Gastroesophageal sphincter (tissue), 4 donors: ENCODE measurements at regions not wholly inside any gene's neighbourhood (a gene's known extent, or its start where the extent isn't known, plus 50 kb on each side); places are given as distances from the start of the nearest gene placed in this dataset.

Experiments
- ATAC-seq: fragments of 150-250 bp; one replicate; pipeline ENCODE4 v1.9.1; 2016; ENCODE audit warnings: mild to moderate bottlenecking, moderate library complexity
- H3K27ac ChIP-seq, 4 donors: fragments of 200-600 bp; sonication (generic) in 3 of 4; 1 replicate in 3 of 4; 2 replicates in 1 of 4; pipeline ENCODE4 v1.5.1; 2016 to 2019
- H3K27me3 ChIP-seq: fragments of 200-600 bp; sonication (generic); one replicate; pipeline ENCODE4 v1.5.1; 2019
- H3K36me3 ChIP-seq, 2 donors: fragments of 200-600 bp; sonication (generic); one replicate each; pipeline ENCODE4 v1.5.1; 2019; ENCODE audit warnings: control low read depth in 1 of 2
- H3K4me1 ChIP-seq, 3 donors: fragments of 200-600 bp; sonication (generic); 1 replicate in 2 of 3; 2 replicates in 1 of 3; pipeline ENCODE4 v1.5.1; 2016 to 2019; ENCODE audit warnings: control low read depth in 2 of 3
- H3K4me3 ChIP-seq, 2 donors: fragments of 200-600 bp; sonication (generic); one replicate each; pipeline ENCODE4 v1.5.1; 2019; ENCODE audit warnings: mild to moderate bottlenecking in 1 of 2, moderate library complexity in 1 of 2
- H3K9me3 ChIP-seq, 3 donors: fragments of 200-600 bp; sonication (generic); one replicate each; pipeline ENCODE4 v1.5.1; 2017 to 2019; ENCODE audit warnings: control low read depth in 2 of 3
- EP300 ChIP-seq: sonication (generic); formaldehyde crosslinking; IDR thresholded peaks from one replicate; pipeline ENCODE4 v1.6.1; 2017; ENCODE audit warnings: antibody characterized with exemption, mild to moderate bottlenecking
- POLR2A ChIP-seq, 2 donors: fragments of 450-650 bp; IDR thresholded peaks; one replicate each; pipeline ENCODE4 v1.6.1; 2017; ENCODE audit warnings: antibody characterized with exemption in 2 of 2, mild to moderate bottlenecking in 2 of 2, moderate library complexity in 1 of 2
- POLR2AphosphoS5 ChIP-seq: sonication (generic); formaldehyde crosslinking; IDR thresholded peaks from one replicate; pipeline ENCODE4 v1.6.1; 2017; ENCODE audit warnings: antibody characterized with exemption
- WGBS, 2 donors: methylation state at CpG; one replicate each; pipeline ENCODE4 v1.1.5; 2018; ENCODE audit warnings: low coverage in 1 of 2; 5-methylcytosine and 5-hydroxymethylcytosine counted together
- TF ChIP-seq, protein P1 (sequence below), 4 experiments: fragments of 200-600 bp in 2 of 4; fragments of 450-650 bp in 2 of 4; sonication (generic) in 1 of 4; IDR thresholded peaks; one replicate each; pipeline ENCODE4 v1.5.1; 2017 to 2019; ENCODE audit warnings: antibody characterized with exemption in 4 of 4, mild to moderate bottlenecking in 2 of 4, moderate library complexity in 2 of 4

GRCh38 chr7:428927-429827 is 90.5 kb downstream of the PDGFA start:
- WGBS, 2 donors: 80 to 100% methylated on average over 2 to 3 of the region's 48 CpGs
- TF ChIP-seq POLR2AphosphoS5: no peak
- TF ChIP-seq, protein P1, sequence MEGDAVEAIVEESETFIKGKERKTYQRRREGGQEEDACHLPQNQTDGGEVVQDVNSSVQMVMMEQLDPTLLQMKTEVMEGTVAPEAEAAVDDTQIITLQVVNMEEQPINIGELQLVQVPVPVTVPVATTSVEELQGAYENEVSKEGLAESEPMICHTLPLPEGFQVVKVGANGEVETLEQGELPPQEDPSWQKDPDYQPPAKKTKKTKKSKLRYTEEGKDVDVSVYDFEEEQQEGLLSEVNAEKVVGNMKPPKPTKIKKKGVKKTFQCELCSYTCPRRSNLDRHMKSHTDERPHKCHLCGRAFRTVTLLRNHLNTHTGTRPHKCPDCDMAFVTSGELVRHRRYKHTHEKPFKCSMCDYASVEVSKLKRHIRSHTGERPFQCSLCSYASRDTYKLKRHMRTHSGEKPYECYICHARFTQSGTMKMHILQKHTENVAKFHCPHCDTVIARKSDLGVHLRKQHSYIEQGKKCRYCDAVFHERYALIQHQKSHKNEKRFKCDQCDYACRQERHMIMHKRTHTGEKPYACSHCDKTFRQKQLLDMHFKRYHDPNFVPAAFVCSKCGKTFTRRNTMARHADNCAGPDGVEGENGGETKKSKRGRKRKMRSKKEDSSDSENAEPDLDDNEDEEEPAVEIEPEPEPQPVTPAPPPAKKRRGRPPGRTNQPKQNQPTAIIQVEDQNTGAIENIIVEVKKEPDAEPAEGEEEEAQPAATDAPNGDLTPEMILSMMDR (IDR thresholded peaks at IDR 0.05): no peak
- TF ChIP-seq EP300: no peak
- TF ChIP-seq POLR2A (IDR thresholded peaks at IDR 0.05): no peak
- Histone ChIP-seq H3K4me3 (no peak overlapping the region), H3K27me3 (no peaks in the 10 kb centered on the region), H3K36me3 (no peaks in the 10 kb centered on the region), H3K9me3 (no peaks in the 10 kb centered on the region), H3K27ac (no peak overlapping the region), H3K4me1 (peaks cover 0 to 18% (median 0%) of the 10 kb centered on the region in 3 donors)
- ATAC-seq: no peak

DNA sequence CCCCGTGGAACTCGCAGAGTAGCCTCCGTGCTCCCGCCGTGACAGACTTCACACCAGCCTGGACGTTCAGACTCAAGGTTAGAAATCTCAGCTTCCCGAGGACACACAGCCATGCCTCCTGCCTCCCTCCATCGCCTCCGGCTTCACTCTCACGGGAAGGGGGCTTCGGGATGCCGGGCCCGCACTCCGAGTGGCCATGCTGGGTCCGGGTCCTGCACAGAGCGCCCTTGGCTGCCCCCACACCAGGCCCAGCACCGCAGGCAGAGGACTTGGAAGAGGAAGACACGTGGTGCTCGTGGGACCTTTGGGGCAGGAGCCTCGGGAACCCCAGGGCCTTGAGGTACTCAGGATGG is 89.8 kb downstream of the PDGFA start:
- TF ChIP-seq POLR2AphosphoS5: no peak
- TF ChIP-seq, protein P1 (IDR thresholded peaks at IDR 0.05): no peak
- no CpG with 5 or more reads among the region's 20 CpGs for WGBS, 2 donors
- H3K36me3 ChIP-seq: no peaks in the 10 kb centered on the region
- no peak for ATAC-seq
- no peaks in the 10 kb centered on the region for H3K27me3 ChIP-seq
- no peaks in the 10 kb centered on the region for H3K9me3 ChIP-seq
- peaks cover 0 to 12% (median 0%) of the 10 kb centered on the region in 3 donors for H3K4me1 ChIP-seq
- no peak overlapping the region for H3K4me3 ChIP-seq
- H3K27ac ChIP-seq: no peak overlapping the region

GRCh38 chr7:431041-431440 is 88.6 kb downstream of the PDGFA start:
- no peaks in the 10 kb centered on the region for H3K9me3 ChIP-seq
- H3K4me3 ChIP-seq: no peak overlapping the region
- no peak for ATAC-seq
- H3K36me3 ChIP-seq: no peaks in the 10 kb centered on the region
- no peaks in the 10 kb centered on the region for H3K27me3 ChIP-seq
- WGBS, 2 donors: 67 to 96% methylated on average over 1 to 12 of the region's 24 CpGs
- peaks cover 0 to 4% (median 0%) of the 10 kb centered on the region in 3 donors for H3K4me1 ChIP-seq
- peak overlapping the region in 1 of 4 donors; percentile 56 for H3K27ac ChIP-seq
- TF ChIP-seq POLR2A (IDR thresholded peaks at IDR 0.05): no peak
- TF ChIP-seq, protein P1 (IDR thresholded peaks at IDR 0.05): no peak
- TF ChIP-seq POLR2AphosphoS5: no peak
- no peak for TF ChIP-seq EP300

DNA sequence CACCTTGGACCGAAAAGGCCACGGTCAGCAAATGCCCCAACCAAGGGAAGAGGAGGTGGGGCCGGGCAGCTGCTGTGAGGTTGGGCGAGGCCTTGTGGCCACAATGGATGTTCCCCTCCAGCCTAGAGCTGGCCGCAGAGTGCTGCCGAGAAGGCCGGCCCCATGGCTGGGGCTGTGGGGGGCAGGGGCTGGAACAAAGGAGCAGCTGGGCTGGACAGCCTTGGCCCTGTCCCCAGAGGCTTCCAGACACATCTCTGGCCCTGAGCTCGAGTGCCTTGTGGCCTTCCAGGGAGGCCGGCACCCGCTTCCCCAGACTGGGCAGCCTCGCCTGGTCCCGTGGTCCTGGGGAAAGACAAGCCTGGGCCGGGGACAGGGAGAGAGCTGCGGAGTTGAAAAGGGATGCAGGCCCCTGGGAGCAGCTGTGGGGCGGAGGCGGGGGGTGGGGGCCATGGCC is 88.0 kb downstream of the PDGFA start:
- no peaks in the 10 kb centered on the region for H3K27me3 ChIP-seq
- H3K27ac ChIP-seq: peak overlapping the region in 2 of 4 donors; percentile 19 to 56
- no peaks in the 10 kb centered on the region for H3K9me3 ChIP-seq
- TF ChIP-seq, protein P1 (IDR thresholded peaks at IDR 0.05): no peak
- TF ChIP-seq POLR2A (IDR thresholded peaks at IDR 0.05) (no peak), EP300 (no peak), POLR2AphosphoS5 (no peak)
- no peaks in the 10 kb centered on the region for H3K36me3 ChIP-seq
- peak; percentile 16 for ATAC-seq
- H3K4me1 ChIP-seq: peaks cover 0 to 6% (median 0%) of the 10 kb centered on the region in 3 donors
- 49 to 68% methylated on average over 3 to 6 of the region's 16 CpGs for WGBS, 2 donors
- H3K4me3 ChIP-seq: no peak overlapping the region

GRCh38 chr7:432256-432655 is 87.4 kb downstream of the PDGFA start:
- Histone ChIP-seq H3K4me1 (peaks cover 0 to 6% (median 0%) of the 10 kb centered on the region in 3 donors), H3K27ac (peak overlapping the region in 2 of 4 donors; percentile 19 to 56), H3K27me3 (no peaks in the 10 kb centered on the region), H3K4me3 (no peak overlapping the region), H3K36me3 (no peaks in the 10 kb centered on the region), H3K9me3 (no peaks in the 10 kb centered on the region)
- TF ChIP-seq POLR2AphosphoS5 (no peak), EP300 (no peak), POLR2A (IDR thresholded peaks at IDR 0.05) (no peak)
- TF ChIP-seq, protein P1 (IDR thresholded peaks at IDR 0.05): no peak
- ATAC-seq: no peak
- 58% methylated on average over 7 of the region's 11 CpGs; no CpG with 5 or more reads in 1 of the 2 donors for WGBS, 2 donors
